ENCODE measurements at regions not wholly inside any gene's neighbourhood (a gene's known extent, or its start where the extent isn't known, plus 50 kb on each side); places are given as distances from the start of the nearest gene placed in this dataset.

DNA sequence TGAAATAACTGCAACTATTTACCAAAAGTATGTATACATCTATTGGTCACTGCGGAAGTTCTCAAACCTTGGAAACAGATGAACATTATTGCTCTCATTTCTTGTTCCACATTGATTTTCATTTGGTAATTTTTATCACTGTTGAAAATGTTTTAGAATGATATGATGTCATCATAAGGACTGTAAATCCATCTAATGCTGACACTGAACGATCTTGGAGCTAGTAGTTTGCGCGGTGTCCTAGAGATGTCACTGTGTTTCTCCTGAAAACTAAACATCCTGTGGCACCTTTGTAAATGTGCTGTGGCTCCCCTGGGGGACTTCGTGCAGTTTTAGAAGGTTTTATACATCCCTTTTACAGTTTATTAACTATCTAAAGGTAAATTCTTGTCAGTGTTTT lies 73.5 kb downstream of the DNAJB9 start:
- H3K9ac ChIP-seq (ENCODE audit: insufficient read depth in 1 of 2, low read length in 2 of 2) = no peak overlapping the region
- H3K27ac ChIP-seq (ENCODE audit: low read depth in 1 of 2, low read length in 1 of 2) = no peak overlapping the region
- DNase-seq (no peak), ATAC-seq (ENCODE audit: insufficient read depth, low FRiP score) (no peak)
- no peaks in the 10 kb centered on the region for H3K27me3 ChIP-seq (ENCODE audit: control insufficient read depth in 3 of 3, insufficient read depth in 3 of 3, low read length in 2 of 3)
- H3K4me3 ChIP-seq = no peak overlapping the region
- TF ChIP-seq CTCF (IDR thresholded peaks at IDR 0.05; ENCODE audit: control extremely low read depth, extremely low read depth) = no peak
- no peaks in the 10 kb centered on the region for H3K36me3 ChIP-seq (ENCODE audit: control insufficient read depth in 4 of 4, insufficient read depth in 4 of 4, low read length in 4 of 4)
- H3K4me1 ChIP-seq (ENCODE audit: control insufficient read depth in 5 of 5, insufficient read depth in 5 of 5, low read length in 5 of 5) = peaks cover 0 to 14% (median 0%) of the 10 kb centered on the region in 5 donors
- peaks cover 0 to 1% (median 0%) of the 10 kb centered on the region in 4 donors for H3K9me3 ChIP-seq (ENCODE audit: control insufficient read depth in 4 of 4, insufficient read depth in 3 of 4, low read length in 3 of 4)
- WGBS, 2 donors = 81 to 84% methylated on average over 5 of the region's 5 CpGs

DNA sequence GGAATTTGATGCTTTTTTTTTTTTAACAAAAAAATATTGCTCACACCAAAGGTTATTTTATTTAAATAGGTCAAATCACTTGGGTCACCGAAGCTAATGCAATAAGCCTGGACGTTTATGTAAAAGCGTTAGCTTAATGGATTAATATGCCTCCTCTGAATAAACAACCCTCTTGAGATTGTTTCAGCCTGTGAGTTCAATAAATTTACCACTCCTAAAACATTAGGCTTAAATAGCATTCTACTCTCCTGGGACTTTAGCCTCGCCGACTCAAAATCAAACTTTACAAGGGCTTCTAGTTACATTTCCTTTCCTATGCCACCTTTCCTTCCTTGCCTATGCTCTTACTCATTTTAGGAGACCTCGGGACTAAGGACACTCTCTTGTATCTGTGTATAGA lies 79.3 kb downstream of the DNAJB9 start:
- Histone ChIP-seq H3K9me3 (ENCODE audit: control insufficient read depth in 4 of 4, insufficient read depth in 3 of 4, low read length in 3 of 4) (peaks cover 0 to 1% (median 0%) of the 10 kb centered on the region in 4 donors), H3K27me3 (ENCODE audit: control insufficient read depth in 3 of 3, insufficient read depth in 3 of 3, low read length in 2 of 3) (no peaks in the 10 kb centered on the region), H3K36me3 (ENCODE audit: control insufficient read depth in 4 of 4, insufficient read depth in 4 of 4, low read length in 4 of 4) (no peaks in the 10 kb centered on the region), H3K9ac (ENCODE audit: insufficient read depth in 1 of 2, low read length in 2 of 2) (no peak overlapping the region), H3K27ac (ENCODE audit: low read depth in 1 of 2, low read length in 1 of 2) (no peak overlapping the region), H3K4me3 (no peak overlapping the region), H3K4me1 (ENCODE audit: control insufficient read depth in 5 of 5, insufficient read depth in 5 of 5, low read length in 5 of 5) (peaks cover 0 to 30% (median 0%) of the 10 kb centered on the region in 5 donors)
- no peak for TF ChIP-seq CTCF (IDR thresholded peaks at IDR 0.05; ENCODE audit: control extremely low read depth, extremely low read depth)
- 79 to 86% methylated on average over 6 of the region's 6 CpGs for WGBS, 2 donors
- ATAC-seq (ENCODE audit: insufficient read depth, low FRiP score) (no peak), DNase-seq (peak in 1 of 3 donors; percentile 9)

- no peak overlapping the region for H3K4me3 ChIP-seq
- H3K4me1 ChIP-seq (ENCODE audit: control insufficient read depth in 5 of 5, insufficient read depth in 5 of 5, low read length in 5 of 5) = peaks cover 0 to 30% (median 0%) of the 10 kb centered on the region in 5 donors
- peak; percentile 16 to 64 (median 59) for DNase-seq
- H3K9ac ChIP-seq (ENCODE audit: insufficient read depth in 1 of 2, low read length in 2 of 2) = no peak overlapping the region
- ATAC-seq (ENCODE audit: insufficient read depth, low FRiP score) = no peak
- H3K36me3 ChIP-seq (ENCODE audit: control insufficient read depth in 4 of 4, insufficient read depth in 4 of 4, low read length in 4 of 4) = no peaks in the 10 kb centered on the region
- no peaks in the 10 kb centered on the region for H3K27me3 ChIP-seq (ENCODE audit: control insufficient read depth in 3 of 3, insufficient read depth in 3 of 3, low read length in 2 of 3)
- 5 to 6% methylated on average over 1 of the region's 1 CpG for WGBS, 2 donors
- TF ChIP-seq CTCF (IDR thresholded peaks at IDR 0.05; ENCODE audit: control extremely low read depth, extremely low read depth) = no peak
- H3K9me3 ChIP-seq (ENCODE audit: control insufficient read depth in 4 of 4, insufficient read depth in 3 of 4, low read length in 3 of 4) = no peaks in the 10 kb centered on the region
- H3K27ac ChIP-seq (ENCODE audit: low read depth in 1 of 2, low read length in 1 of 2) = no peak overlapping the region
Measured at GRCh38 chr7:108650467-108650866, 80.8 kb downstream of the DNAJB9 start.

- WGBS, 2 donors = 94 to 96% methylated on average over 9 of the region's 9 CpGs
- ATAC-seq (ENCODE audit: insufficient read depth, low FRiP score) (no peak), DNase-seq (no peak)
- Histone ChIP-seq H3K9me3 (ENCODE audit: control insufficient read depth in 4 of 4, insufficient read depth in 3 of 4, low read length in 3 of 4) (peaks cover 0 to 3% (median 0%) of the 10 kb centered on the region in 4 donors), H3K27me3 (ENCODE audit: control insufficient read depth in 3 of 3, insufficient read depth in 3 of 3, low read length in 2 of 3) (no peaks in the 10 kb centered on the region), H3K9ac (ENCODE audit: insufficient read depth in 1 of 2, low read length in 2 of 2) (no peak overlapping the region), H3K27ac (ENCODE audit: low read depth in 1 of 2, low read length in 1 of 2) (no peak overlapping the region), H3K36me3 (ENCODE audit: control insufficient read depth in 4 of 4, insufficient read depth in 4 of 4, low read length in 4 of 4) (no peaks in the 10 kb centered on the region), H3K4me3 (no peak overlapping the region), H3K4me1 (ENCODE audit: control insufficient read depth in 5 of 5, insufficient read depth in 5 of 5, low read length in 5 of 5) (peaks cover 0 to 23% (median 0%) of the 10 kb centered on the region in 5 donors)
- no peak for TF ChIP-seq CTCF (IDR thresholded peaks at IDR 0.05; ENCODE audit: control extremely low read depth, extremely low read depth)
Measured at GRCh38 chr7:108652886-108653285, 83.2 kb downstream of the DNAJB9 start.
